ENCODE measurements at regions not wholly inside any gene's neighbourhood (a gene's known extent, or its start where the extent isn't known, plus 50 kb on each side); places are given as distances from the start of the nearest gene placed in this dataset.

DNA sequence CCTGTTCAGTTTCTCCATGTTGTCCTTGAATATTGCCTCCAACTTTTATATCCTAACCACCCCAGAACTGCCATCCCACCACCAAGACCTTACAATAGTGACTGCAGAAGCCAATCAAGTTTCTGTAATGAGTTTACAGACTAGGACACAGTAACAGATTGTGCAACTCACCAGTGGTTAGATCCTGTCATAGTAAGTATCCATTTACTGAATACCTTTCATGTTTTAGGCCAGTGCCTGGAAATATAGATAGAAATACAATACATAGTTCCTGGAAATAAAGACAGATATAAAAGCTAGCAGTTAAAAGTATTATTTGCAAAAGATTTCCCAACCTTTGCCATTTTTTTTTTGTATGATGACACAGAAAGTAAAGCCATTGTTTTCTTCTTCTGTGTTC is 471.8 kb upstream of the BTBD3 start:
- TF ChIP-seq, protein P1, sequence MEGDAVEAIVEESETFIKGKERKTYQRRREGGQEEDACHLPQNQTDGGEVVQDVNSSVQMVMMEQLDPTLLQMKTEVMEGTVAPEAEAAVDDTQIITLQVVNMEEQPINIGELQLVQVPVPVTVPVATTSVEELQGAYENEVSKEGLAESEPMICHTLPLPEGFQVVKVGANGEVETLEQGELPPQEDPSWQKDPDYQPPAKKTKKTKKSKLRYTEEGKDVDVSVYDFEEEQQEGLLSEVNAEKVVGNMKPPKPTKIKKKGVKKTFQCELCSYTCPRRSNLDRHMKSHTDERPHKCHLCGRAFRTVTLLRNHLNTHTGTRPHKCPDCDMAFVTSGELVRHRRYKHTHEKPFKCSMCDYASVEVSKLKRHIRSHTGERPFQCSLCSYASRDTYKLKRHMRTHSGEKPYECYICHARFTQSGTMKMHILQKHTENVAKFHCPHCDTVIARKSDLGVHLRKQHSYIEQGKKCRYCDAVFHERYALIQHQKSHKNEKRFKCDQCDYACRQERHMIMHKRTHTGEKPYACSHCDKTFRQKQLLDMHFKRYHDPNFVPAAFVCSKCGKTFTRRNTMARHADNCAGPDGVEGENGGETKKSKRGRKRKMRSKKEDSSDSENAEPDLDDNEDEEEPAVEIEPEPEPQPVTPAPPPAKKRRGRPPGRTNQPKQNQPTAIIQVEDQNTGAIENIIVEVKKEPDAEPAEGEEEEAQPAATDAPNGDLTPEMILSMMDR (IDR thresholded peaks at IDR 0.05; ENCODE audit: low read depth, low read length), result no peak
- DNase-seq (ENCODE audit: extremely low read depth, low read depth), result no peak

DNA sequence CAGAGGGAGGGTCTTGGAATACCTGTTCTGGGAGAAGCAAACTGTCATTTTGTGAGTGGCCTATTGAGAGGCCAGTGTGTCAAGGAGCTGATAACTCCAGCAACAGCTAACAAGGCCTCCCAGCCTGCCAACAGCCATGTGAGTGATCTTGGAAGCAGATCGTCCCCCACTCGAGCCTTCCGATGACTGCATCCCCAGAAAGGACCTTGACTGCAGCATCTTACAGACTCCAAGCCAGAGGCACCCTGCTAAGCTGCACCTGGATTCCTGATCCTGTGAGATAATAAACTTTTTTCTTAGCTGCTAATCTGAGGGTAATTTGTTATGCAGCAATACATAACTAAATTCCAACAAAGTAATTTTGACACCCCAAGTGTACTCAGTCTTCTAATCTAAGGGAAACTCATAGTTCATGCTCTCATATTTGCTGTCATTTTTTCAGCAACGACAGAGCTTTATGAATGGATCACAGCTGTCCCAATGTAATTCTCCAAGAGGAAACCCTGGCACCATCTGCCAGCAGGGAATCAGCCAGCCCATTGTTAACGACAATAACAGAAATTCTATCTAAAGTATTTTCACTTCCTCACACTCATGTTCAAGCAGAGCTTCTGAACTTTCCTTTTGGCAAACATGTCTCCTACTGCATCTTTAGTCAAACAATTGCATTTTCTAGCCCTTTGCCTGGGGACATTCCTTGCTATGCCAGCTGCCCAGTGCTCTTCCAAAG is 470.2 kb upstream of the BTBD3 start:
- TF ChIP-seq, protein P1 (IDR thresholded peaks at IDR 0.05; ENCODE audit: low read depth, low read length), result no peak
- no peak for DNase-seq (ENCODE audit: extremely low read depth, low read depth)

DNA sequence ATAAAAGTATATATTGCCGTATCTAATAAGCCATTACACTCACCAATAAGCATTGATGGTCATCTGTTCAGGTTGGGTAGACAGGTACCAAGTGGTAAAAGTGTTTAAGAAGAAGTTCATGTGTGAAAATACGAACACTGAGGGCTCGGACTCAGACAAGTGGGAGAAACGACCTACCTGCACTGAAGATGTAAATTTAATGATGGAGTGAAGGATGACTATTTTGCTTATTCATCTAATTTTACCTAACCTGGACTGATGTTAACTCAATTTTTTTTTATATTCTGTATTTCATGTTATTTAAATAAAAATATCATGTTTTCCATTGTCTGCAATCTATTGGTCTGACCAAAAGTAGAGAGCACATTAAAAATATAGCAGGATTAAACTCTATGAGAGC is 469.1 kb upstream of the BTBD3 start:
- TF ChIP-seq, protein P1 (IDR thresholded peaks at IDR 0.05; ENCODE audit: low read depth, low read length), result no peak
- DNase-seq (ENCODE audit: extremely low read depth, low read depth), result no peak

DNA sequence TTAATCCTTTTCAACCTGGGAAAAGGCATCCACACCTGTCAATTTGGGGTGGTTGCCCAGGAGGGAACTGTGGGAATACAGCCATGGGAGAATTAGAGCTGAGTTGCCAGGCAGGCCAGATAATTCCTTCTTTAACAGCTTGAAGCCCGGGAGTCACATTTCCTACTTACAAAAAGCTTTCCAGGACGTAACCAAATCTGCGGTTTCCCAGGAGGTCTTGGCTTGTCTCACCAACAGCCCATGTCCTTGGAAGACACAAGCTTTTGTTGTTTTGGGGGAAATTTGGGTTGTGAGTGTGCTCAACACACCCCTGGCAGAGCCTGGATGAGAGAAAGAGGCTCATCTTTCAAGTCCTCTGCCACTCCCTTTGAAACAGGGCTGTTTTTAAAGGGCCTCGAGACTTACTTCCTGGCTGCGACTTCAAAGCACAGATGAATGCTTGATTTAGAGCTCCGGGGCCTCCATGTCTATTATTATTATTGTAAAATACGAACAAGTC is 465.9 kb upstream of the BTBD3 start:
- TF ChIP-seq, protein P1 (IDR thresholded peaks at IDR 0.05; ENCODE audit: low read depth, low read length), result no peak
- no peak for DNase-seq (ENCODE audit: extremely low read depth, low read depth)

DNA sequence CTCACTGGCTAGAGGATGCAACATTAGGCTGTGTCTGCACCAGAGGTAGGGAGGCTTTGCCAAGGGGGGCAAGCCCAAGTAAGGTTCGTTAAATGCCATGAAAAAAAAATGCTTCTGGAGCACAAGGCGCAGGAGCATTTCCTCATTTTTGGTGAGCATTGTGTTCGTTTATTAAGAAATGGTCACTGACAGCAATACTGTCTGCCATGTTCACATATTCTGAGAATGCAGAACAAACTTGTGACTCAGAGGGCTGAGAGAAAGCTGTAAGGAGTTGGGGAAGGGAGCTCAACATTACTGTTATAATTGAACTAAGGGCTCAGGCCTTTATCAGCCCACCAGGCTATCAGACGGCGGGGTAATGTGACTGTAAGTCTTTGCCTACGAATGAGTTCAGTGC is 465.4 kb upstream of the BTBD3 start:
- no peak for DNase-seq (ENCODE audit: extremely low read depth, low read depth)
- TF ChIP-seq, protein P1 (IDR thresholded peaks at IDR 0.05; ENCODE audit: low read depth, low read length), result no peak

DNA sequence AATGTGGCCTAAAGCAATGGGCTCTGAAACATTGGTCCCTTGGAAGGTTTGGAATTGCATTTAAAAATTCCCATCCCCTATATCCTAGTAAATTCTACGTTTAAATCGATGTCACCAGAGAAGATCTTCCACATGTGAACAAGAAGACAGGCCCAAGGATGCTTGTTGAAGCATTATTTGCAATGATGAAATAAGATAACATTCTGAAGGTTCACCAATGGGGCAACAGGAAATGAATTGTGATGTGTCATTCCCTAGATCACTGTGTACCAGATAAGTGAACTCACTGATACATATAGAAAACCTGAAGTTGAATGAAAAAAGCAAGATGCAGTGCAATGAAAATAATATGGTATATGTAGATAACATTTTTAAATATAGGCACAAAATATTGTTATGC is 464.3 kb upstream of the BTBD3 start:
- TF ChIP-seq, protein P1 (IDR thresholded peaks at IDR 0.05; ENCODE audit: low read depth, low read length), result no peak
- no peak for DNase-seq (ENCODE audit: extremely low read depth, low read depth)

DNA sequence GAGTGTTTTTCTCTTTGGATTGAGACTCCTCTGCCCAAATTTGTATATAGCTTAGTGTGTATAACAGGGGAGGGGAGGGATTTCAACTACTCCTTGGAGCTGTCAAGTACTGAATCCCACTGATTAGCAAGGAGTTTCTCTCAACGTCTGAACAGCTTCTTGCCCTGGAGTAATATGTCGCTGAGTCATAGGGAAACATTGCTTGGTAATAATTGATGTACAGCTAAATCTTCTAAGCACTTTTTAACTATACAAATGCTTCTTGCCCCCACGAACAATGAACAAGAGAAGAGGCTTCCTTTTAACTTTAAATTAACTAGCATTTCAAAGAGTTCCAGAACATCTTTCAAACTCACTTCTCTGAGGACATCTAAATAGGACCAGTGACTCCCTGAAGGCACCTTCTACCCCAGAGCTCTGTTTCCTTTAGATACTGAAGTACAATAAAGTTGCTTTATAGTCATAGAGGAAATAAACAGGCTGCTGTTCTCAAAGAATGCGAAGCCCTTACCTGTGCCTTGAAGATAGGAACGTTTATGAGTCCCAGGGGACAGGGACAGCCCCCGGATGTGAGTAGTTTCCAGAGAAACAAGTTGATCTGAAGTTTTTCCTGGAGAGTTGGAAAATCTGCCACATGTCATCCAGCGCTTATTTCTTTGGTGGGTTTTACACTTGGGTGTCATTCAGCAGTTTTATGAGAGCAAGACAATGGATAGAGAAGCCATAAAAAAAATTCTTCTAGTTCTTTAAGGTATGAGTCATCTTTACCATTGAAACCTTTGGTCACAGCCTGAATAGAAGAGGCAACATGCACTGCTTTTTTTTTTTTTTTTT is 462.5 kb upstream of the BTBD3 start:
- TF ChIP-seq, protein P1 (IDR thresholded peaks at IDR 0.05; ENCODE audit: low read depth, low read length), result no peak
- DNase-seq (ENCODE audit: extremely low read depth, low read depth), result no peak
